Calu3 (cell line): ENCODE measurements at regions not wholly inside any gene's neighbourhood (a gene's known extent, or its start where the extent isn't known, plus 50 kb on each side); places are given as distances from the start of the nearest gene placed in this dataset.

Source experiments
- BruUV-seq: library from RNA; stranded (reverse); fragments of 400-500 nt; replicated peaks from 2 replicates; lab custom pipeline; 2021; lab: Mats Ljungman, UMichigan
- CTCF ChIA-PET: fragments of 300-600 bp; sonication (Branson Sonifier 250); formaldehyde crosslinking; loops from one replicate; lab custom pipeline; 2022; ENCODE audit warnings: antibody characterized with exemption; lab: Charles Lee
- DNase-seq: peaks from one replicate; pipeline ENCODE4 v3.0.0; 2022
- H3K27ac Mint-ChIP-seq: one replicate; pipeline ENCODE4 v1.8.0; 2022; ENCODE audit warnings: mixed read lengths; ENCODE audit not compliant: unreplicated experiment
- H3K27me3 Mint-ChIP-seq: one replicate; pipeline ENCODE4 v1.8.0; 2022; ENCODE audit warnings: mixed read lengths; ENCODE audit not compliant: unreplicated experiment
- H3K36me3 Mint-ChIP-seq: one replicate; pipeline ENCODE4 v1.8.0; 2022; ENCODE audit warnings: mild to moderate bottlenecking, moderate library complexity, mixed read lengths; ENCODE audit not compliant: insufficient read depth, unreplicated experiment
- H3K4me1 Mint-ChIP-seq: one replicate; pipeline ENCODE4 v1.8.0; 2022; ENCODE audit warnings: mild to moderate bottlenecking, low read depth, mixed read lengths; ENCODE audit not compliant: unreplicated experiment
- H3K4me3 Mint-ChIP-seq: one replicate; pipeline ENCODE4 v1.8.0; 2022; ENCODE audit warnings: mild to moderate bottlenecking, low read depth, moderate library complexity, mixed read lengths; ENCODE audit not compliant: unreplicated experiment
- H3K9me3 Mint-ChIP-seq: one replicate; pipeline ENCODE4 v1.8.0; 2022; ENCODE audit warnings: low read depth, mixed read lengths; ENCODE audit not compliant: unreplicated experiment
- intact Hi-C: fragments of 100-400 bp; cut with micrococcal nuclease; formaldehyde crosslinking; loops from one replicate; pipeline ENCODE4 v1.10.0; 2022; ENCODE audit not compliant: unreplicated experiment
- TF ChIP-seq, protein P1 (sequence below): fragments of 200-600 bp; IDR thresholded peaks from one replicate; pipeline ENCODE4 v1.8.0; 2022; ENCODE audit warnings: antibody characterized with exemption; ENCODE audit not compliant: unreplicated experiment

DNA sequence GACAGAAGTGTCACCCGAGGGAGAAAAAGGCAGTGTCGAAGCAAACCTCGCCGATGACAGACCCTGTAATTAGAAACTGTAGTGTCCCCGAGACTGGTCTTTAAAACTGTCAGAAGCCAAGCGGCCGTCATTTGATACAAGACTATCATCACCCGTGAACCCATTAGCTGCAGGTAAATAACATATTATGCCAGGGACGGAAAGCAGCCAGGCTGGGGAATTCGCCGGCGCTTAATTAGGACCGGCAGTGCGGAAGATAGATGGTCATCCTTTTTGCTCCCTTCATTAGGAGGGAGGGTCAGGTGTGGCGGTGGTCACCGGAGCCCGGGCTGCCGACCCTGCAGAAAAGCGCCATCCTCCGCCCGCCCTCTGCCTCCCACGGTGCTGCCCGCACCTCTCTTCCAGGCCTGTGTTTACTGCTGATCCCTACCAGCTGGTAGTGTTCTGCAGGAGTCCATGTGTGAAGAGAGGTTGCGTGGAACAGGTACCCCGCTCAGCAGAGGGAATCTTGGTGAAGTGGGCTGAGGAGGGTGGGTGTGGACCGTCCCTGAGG lies 109.4 kb upstream of the GSE1 start:
- Mint-ChIP-seq H3K36me3 (peaks cover 3% of the 10 kb centered on the region), H3K27ac (no peak overlapping the region), H3K4me3 (no peak overlapping the region), H3K4me1 (peaks cover 8% of the 10 kb centered on the region), H3K9me3 (no peaks in the 10 kb centered on the region), H3K27me3 (peaks cover 59% of the 10 kb centered on the region)
- intact Hi-C loops: no loop called here
- no TSS peak for BruUV-seq
- no peak for DNase-seq
- CTCF ChIA-PET: interaction anchor here (1.1 kb wide), 1 partner anchor 17 kb away, joined by 3 read pairs; no protein-coding TSS in a partner anchor
- TF ChIP-seq, protein P1, sequence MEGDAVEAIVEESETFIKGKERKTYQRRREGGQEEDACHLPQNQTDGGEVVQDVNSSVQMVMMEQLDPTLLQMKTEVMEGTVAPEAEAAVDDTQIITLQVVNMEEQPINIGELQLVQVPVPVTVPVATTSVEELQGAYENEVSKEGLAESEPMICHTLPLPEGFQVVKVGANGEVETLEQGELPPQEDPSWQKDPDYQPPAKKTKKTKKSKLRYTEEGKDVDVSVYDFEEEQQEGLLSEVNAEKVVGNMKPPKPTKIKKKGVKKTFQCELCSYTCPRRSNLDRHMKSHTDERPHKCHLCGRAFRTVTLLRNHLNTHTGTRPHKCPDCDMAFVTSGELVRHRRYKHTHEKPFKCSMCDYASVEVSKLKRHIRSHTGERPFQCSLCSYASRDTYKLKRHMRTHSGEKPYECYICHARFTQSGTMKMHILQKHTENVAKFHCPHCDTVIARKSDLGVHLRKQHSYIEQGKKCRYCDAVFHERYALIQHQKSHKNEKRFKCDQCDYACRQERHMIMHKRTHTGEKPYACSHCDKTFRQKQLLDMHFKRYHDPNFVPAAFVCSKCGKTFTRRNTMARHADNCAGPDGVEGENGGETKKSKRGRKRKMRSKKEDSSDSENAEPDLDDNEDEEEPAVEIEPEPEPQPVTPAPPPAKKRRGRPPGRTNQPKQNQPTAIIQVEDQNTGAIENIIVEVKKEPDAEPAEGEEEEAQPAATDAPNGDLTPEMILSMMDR: no peak

DNA sequence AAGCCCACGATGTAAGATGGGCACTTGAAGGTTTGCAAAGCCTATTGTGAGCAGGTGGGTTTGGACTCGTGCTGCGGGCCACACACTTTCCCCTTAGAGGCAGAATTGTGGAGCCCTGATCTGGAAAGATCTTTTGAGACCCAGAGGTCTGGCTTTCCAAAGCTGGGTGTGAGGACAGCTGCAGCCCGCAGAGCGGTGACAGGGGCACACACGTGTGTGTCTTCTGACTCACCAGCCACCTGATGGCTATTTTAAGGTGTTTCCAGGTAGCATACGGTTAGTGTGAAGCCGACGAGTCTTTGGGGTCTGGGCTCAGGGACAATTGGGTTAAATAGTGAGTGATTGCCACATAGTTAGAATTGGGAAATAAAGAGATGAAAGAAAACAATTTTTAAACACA lies 108.9 kb upstream of the GSE1 start:
- CTCF ChIA-PET: interaction anchor here (1.0 to 1.1 kb wide), 2 partner anchors 9 to 16 kb away, joined by 3 read pairs; no protein-coding TSS in a partner anchor
- Mint-ChIP-seq H3K36me3 (no peaks in the 10 kb centered on the region), H3K27me3 (peaks cover 59% of the 10 kb centered on the region), H3K4me1 (peaks cover 8% of the 10 kb centered on the region), H3K4me3 (no peak overlapping the region), H3K27ac (no peak overlapping the region), H3K9me3 (no peaks in the 10 kb centered on the region)
- BruUV-seq: no TSS peak
- TF ChIP-seq, protein P1: no peak
- DNase-seq: no peak
- intact Hi-C loops: no loop called here

DNA sequence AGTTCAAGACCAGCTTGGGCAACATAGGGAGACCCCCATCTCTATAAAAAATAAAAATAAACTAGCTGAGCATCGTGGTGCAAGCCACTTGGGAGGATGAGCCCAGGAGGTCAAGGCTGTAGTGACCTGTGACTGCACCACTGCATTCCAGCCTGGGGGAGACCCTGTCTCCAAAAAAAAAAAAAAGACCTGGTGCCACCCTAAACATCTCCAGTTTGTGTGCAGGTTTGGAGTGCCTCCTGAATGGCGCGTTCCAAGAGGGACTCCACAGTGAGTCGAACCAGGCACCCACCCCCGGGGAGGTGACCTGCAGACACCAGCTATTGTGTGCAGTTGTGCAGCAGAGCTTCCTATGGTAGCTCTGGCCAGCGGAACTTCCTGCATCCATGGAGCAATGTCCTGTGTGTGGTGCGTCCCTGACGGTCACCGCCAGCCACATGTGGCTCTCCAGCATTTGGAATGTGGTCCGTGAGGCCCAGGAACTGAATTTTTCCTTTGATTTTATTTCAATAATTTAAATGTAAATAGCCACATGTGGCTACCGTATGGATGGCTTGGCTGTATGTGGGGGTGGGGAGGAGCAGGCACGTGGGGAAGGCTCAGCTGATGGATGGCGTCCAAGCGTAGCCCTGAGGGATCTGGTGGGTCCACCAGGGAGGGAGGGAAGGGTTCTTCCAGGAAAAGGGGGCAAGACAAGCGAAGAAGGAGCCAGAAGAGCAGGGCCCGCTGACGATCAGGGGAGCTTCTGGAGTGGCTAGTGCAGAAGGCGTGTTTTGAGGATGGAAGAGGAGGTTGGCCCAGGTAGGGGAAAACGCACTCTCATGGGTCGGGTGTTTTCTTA lies 107.1 kb upstream of the GSE1 start:
- Mint-ChIP-seq H3K4me3 (no peak overlapping the region), H3K4me1 (peaks cover 8% of the 10 kb centered on the region), H3K9me3 (no peaks in the 10 kb centered on the region), H3K27ac (no peak overlapping the region), H3K27me3 (peaks cover 64% of the 10 kb centered on the region), H3K36me3 (no peaks in the 10 kb centered on the region)
- no TSS peak for BruUV-seq
- CTCF ChIA-PET: interaction anchor here (0.7 kb wide), 1 partner anchor 45 kb away, joined by 3 read pairs; no protein-coding TSS in a partner anchor
- TF ChIP-seq, protein P1: no peak
- intact Hi-C loops: no loop called here
- DNase-seq: no peak

DNA sequence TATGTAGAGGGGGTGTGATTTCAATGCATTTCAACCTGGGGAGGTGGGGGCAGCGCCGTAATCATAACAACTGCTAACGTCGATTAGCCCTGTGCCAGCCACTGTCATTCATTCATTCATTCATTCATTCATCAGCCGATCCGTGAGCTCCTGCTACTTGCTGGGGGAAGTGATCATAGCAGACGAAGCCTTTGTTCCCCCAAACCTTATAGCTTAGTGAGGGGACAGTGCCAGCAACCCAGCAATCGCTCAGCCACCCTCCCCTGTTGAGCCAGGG lies 106.5 kb upstream of the GSE1 start:
- TF ChIP-seq, protein P1: no peak
- CTCF ChIA-PET: interaction anchor here (0.6 to 0.7 kb wide), 2 partner anchors 19 to 51 kb away, joined by 3 to 4 read pairs; no protein-coding TSS in a partner anchor
- BruUV-seq: no TSS peak
- DNase-seq: no peak
- intact Hi-C loops: no loop called here
- no peak overlapping the region for H3K4me3 Mint-ChIP-seq
- H3K27me3 Mint-ChIP-seq: peaks cover 64% of the 10 kb centered on the region
- no peaks in the 10 kb centered on the region for H3K36me3 Mint-ChIP-seq
- no peaks in the 10 kb centered on the region for H3K9me3 Mint-ChIP-seq
- H3K4me1 Mint-ChIP-seq: peaks cover 8% of the 10 kb centered on the region
- H3K27ac Mint-ChIP-seq: no peak overlapping the region
